HEK293 (cell line): ENCODE measurements at regions not wholly inside any gene's neighbourhood (a gene's known extent, or its start where the extent isn't known, plus 50 kb on each side); places are given as distances from the start of the nearest gene placed in this dataset.

Experiments
- PATZ1 ChIP-seq: fragments of 450-650 bp; formaldehyde crosslinking; IDR thresholded peaks from 2 replicates; pipeline ENCODE4 v1.5.1; 2016; ENCODE audit warnings: missing biosample characterization, missing genetic modification characterization
- REST ChIP-seq: fragments of 450-650 bp; formaldehyde crosslinking; IDR thresholded peaks from 2 replicates; pipeline ENCODE4 v1.5.1; 2016; ENCODE audit warnings: missing biosample characterization, missing genetic modification characterization
- ZBTB44 ChIP-seq: fragments of 450-650 bp; IDR thresholded peaks from 2 replicates; pipeline ENCODE4 v1.5.1; 2018; ENCODE audit warnings: missing biosample characterization, mild to moderate bottlenecking, missing genetic modification characterization
- ZFP37 ChIP-seq: fragments of 450-650 bp; formaldehyde crosslinking; IDR thresholded peaks from 2 replicates; pipeline ENCODE4 v1.5.1; 2016; ENCODE audit warnings: missing biosample characterization, missing genetic modification characterization
- ZNF10 ChIP-seq: fragments of 450-650 bp; formaldehyde crosslinking; IDR thresholded peaks from 2 replicates; pipeline ENCODE4 v1.5.1; 2017; ENCODE audit warnings: missing biosample characterization, missing genetic modification characterization
- ZNF239 ChIP-seq: fragments of 450-650 bp; formaldehyde crosslinking; IDR thresholded peaks from 2 replicates; pipeline ENCODE4 v1.5.1; 2016; ENCODE audit warnings: missing biosample characterization, missing genetic modification characterization
- ZNF324 ChIP-seq: fragments of 450-650 bp; formaldehyde crosslinking; IDR thresholded peaks from 2 replicates; pipeline ENCODE4 v1.5.1; 2016; ENCODE audit warnings: missing biosample characterization, missing genetic modification characterization
- TF ChIP-seq, protein P1 (sequence below): fragments of 450-650 bp; formaldehyde crosslinking; IDR thresholded peaks from 2 replicates; pipeline ENCODE4 v1.5.1; 2016; ENCODE audit warnings: missing biosample characterization, missing genetic modification characterization
- TF ChIP-seq, protein P2 (sequence below): fragments of 450-650 bp; formaldehyde crosslinking; IDR thresholded peaks from 2 replicates; pipeline ENCODE4 v1.5.1; 2016; ENCODE audit warnings: missing biosample characterization, missing genetic modification characterization

- TF ChIP-seq, protein P1, sequence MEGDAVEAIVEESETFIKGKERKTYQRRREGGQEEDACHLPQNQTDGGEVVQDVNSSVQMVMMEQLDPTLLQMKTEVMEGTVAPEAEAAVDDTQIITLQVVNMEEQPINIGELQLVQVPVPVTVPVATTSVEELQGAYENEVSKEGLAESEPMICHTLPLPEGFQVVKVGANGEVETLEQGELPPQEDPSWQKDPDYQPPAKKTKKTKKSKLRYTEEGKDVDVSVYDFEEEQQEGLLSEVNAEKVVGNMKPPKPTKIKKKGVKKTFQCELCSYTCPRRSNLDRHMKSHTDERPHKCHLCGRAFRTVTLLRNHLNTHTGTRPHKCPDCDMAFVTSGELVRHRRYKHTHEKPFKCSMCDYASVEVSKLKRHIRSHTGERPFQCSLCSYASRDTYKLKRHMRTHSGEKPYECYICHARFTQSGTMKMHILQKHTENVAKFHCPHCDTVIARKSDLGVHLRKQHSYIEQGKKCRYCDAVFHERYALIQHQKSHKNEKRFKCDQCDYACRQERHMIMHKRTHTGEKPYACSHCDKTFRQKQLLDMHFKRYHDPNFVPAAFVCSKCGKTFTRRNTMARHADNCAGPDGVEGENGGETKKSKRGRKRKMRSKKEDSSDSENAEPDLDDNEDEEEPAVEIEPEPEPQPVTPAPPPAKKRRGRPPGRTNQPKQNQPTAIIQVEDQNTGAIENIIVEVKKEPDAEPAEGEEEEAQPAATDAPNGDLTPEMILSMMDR (tag by site-specific recombination): no peak
- TF ChIP-seq ZNF324 (tag by site-specific recombination): no peak
- TF ChIP-seq REST (tag by site-specific recombination): no peak
- TF ChIP-seq, protein P2, sequence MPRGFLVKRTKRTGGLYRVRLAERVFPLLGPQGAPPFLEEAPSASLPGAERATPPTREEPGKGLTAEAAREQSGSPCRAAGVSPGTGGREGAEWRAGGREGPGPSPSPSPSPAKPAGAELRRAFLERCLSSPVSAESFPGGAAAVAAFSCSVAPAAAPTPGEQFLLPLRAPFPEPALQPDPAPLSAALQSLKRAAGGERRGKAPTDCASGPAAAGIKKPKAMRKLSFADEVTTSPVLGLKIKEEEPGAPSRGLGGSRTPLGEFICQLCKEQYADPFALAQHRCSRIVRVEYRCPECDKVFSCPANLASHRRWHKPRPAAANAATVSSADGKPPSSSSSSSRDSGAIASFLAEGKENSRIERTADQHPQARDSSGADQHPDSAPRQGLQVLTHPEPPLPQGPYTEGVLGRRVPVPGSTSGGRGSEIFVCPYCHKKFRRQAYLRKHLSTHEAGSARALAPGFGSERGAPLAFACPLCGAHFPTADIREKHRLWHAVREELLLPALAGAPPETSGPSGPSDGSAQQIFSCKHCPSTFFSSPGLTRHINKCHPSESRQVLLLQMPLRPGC (tag by site-specific recombination): no peak
- TF ChIP-seq ZBTB44 (tag by site-specific recombination): no peak
- no peak for TF ChIP-seq ZNF239 (tag by site-specific recombination)
- no peak for TF ChIP-seq PATZ1 (tag by site-specific recombination)
- no peak for TF ChIP-seq ZFP37 (tag by site-specific recombination)
- TF ChIP-seq ZNF10: no peak
Measured at GRCh38 chr6:5843078-5843477, 163.6 kb downstream of the NRN1 start.
